Central memory CD8-positive, alpha-beta T cell (primary cell): ENCODE measurements at regions not wholly inside any gene's neighbourhood (a gene's known extent, or its start where the extent isn't known, plus 50 kb on each side); places are given as distances from the start of the nearest gene placed in this dataset.
"Not testable (repeated sequence)": the region's sequence is repeated elsewhere in the genome, so short reads cannot be mapped to it uniquely, and the experiment has no call there.

ENCODE experiments used
- ATAC-seq: fragments of 150-1000 bp; cut with Tn5 transposase; replicated peaks from 2 replicates; pipeline ENCODE4 v1.10.0; 2022; ENCODE audit warnings: mild to moderate bottlenecking, moderate FRiP score, moderate number of reproducible peaks; ENCODE audit not compliant: poor library complexity, severe bottlenecking; ENCODE audit errors: extremely low read depth
- DNase-seq, 2 donors: peaks; one replicate each; pipeline ENCODE4 v3.0.0; 2021; ENCODE audit warnings: low spot score in 2 of 2
- H3K27ac Mint-ChIP-seq: one replicate; pipeline ENCODE4 v1.8.0; 2022; ENCODE audit warnings: low read depth, mild to moderate bottlenecking, moderate library complexity, mixed read lengths
- H3K27me3 Mint-ChIP-seq: one replicate; pipeline ENCODE4 v1.8.0; 2022; ENCODE audit warnings: mixed read lengths
- H3K36me3 Mint-ChIP-seq: one replicate; pipeline ENCODE4 v1.8.0; 2022; ENCODE audit warnings: mild to moderate bottlenecking, moderate library complexity, mixed read lengths; ENCODE audit not compliant: insufficient read depth
- H3K4me1 Mint-ChIP-seq: one replicate; pipeline ENCODE4 v1.8.0; 2022; ENCODE audit warnings: mixed read lengths
- H3K4me3 Mint-ChIP-seq: one replicate; pipeline ENCODE4 v1.8.0; 2022; ENCODE audit warnings: mild to moderate bottlenecking, moderate library complexity, mixed read lengths
- H3K9me3 Mint-ChIP-seq: one replicate; pipeline ENCODE4 v1.8.0; 2022; ENCODE audit warnings: mixed read lengths

DNA sequence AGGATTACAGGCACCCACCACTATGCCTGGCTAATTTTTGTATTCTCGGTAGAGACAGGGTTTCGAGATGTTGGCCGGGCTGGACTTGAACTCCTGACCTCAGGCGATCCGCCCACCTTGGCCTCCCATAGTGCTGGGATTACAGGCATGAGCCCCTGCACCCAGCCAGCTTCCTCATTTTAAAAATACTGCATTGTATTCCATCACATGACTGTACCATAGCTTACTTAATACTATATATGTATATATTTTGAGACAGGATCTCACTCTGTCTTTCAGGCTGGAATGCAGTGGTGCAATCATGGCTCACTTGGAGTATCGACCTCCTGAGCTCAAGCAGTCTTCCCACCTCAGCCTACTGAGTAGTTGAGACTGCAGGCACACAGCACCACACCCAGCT is 459.5 kb upstream of the AMELY start:
- peaks cover 80% of the 10 kb centered on the region for H3K36me3 Mint-ChIP-seq
- H3K9me3 Mint-ChIP-seq, H3K4me1 Mint-ChIP-seq, DNase-seq, H3K4me3 Mint-ChIP-seq, H3K27me3 Mint-ChIP-seq, H3K27ac Mint-ChIP-seq, ATAC-seq: not testable (repeated sequence)

DNA sequence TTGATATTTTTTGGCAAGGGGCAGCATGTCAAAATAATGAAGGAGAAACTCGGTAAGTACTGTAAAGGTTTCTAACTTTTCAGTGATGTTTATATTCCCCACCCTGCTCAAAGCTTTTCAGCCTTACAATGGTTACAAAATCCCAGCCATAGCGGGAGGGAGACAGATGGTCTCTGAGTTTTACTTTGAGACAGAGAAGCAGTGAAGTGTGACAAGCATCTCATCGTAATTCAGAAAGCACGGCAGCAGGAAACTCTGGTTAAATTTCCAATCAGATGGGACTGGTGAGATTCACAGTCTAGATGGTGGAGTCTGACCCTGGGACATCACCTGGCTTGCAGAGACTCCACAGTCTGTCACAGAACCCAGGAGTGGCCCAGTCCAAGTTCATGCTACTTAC is 448.0 kb upstream of the AMELY start:
- no peaks in the 10 kb centered on the region for H3K27me3 Mint-ChIP-seq

DNA sequence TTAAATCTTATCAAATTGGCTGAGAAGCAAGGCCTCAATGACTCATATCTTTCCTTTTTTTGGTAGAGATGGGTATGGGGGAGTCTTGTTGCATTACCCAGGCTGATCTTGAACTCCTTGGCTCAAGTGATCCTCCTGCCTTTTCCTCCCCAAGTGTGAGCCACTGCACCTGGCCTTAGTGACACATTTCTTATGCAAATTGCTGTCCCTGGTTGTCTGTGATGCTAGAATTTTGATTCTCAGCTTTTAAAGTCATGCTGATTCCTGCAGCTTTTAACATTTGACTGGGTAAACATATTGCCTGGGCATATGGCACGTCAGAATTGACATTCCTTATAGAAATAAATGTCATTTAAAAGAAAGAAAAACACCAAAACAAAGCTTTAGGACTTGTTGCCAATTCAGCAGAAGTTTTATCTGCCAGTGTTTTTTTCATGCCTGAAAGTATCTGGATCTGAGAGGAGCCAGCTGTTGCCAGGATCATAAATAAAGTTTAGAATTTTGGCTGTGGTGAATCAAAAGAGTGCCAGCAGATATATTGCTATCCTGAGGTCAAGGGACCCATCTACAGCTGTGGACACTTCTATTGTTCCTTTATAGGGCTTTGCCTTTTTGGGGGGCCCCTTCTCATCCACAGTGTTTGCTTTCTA is 446.7 kb upstream of the AMELY start:
- peaks cover 36% of the 10 kb centered on the region for H3K4me1 Mint-ChIP-seq
- ATAC-seq (no peak), DNase-seq (no peak)
- no peaks in the 10 kb centered on the region for H3K27me3 Mint-ChIP-seq
- peaks cover 73% of the 10 kb centered on the region for H3K36me3 Mint-ChIP-seq
- no peaks in the 10 kb centered on the region for H3K9me3 Mint-ChIP-seq
- H3K4me3 Mint-ChIP-seq = no peak overlapping the region
- peak overlapping the region; percentile 74 for H3K27ac Mint-ChIP-seq

More for the DNA sequence above, 448.0 kb upstream of the AMELY start:
- DNase-seq (no peak), ATAC-seq (no peak)
- peaks cover 82% of the 10 kb centered on the region for H3K36me3 Mint-ChIP-seq
- H3K9me3 Mint-ChIP-seq = no peaks in the 10 kb centered on the region
- no peak overlapping the region for H3K27ac Mint-ChIP-seq
- no peak overlapping the region for H3K4me3 Mint-ChIP-seq
- peaks cover 43% of the 10 kb centered on the region for H3K4me1 Mint-ChIP-seq

DNA sequence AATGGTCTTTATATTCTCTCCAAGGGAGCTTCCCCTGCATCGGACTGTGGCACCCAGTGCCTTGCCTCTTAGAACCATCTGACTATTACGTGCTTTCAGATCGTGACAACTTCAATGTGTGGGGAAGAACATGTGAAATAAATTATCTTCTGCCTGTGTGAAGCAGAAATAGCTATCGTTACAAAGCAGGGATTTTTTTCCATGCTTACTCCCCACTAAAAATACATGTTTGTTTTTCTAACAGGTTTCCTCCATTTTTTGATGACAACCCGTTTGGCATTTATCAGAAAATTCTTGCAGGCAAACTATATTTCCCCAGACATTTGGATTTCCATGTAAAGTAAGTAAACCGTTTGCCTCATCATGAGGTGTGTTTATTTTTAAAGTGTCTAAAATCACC is 444.3 kb upstream of the AMELY start:
- not testable (repeated sequence) for DNase-seq, H3K9me3 Mint-ChIP-seq

DNA sequence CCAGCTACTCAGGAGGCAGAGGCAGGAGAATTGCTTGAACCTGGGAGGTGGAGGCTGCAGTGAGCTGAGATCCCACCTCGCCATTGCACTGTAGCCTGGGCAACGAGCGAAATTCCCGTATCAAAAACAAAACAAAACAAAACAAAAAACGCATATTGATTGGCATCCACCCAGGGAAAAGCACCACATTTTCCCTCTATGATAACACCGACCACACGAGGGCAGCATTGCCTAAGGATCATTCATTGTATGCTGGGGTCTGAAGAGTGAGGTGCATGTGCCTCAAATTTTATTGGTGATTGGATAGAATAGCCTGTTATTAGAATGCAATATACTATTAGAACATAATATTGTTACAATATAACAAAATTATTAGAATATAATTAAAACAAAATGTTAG is 433.1 kb upstream of the AMELY start:
- Mint-ChIP-seq H3K4me3 (no peak overlapping the region), H3K27me3 (no peaks in the 10 kb centered on the region), H3K4me1 (peaks cover 35% of the 10 kb centered on the region), H3K27ac (peak overlapping the region; percentile 50), H3K9me3 (no peaks in the 10 kb centered on the region), H3K36me3 (peaks cover 55% of the 10 kb centered on the region)
- DNase-seq (peak; percentile 21 to 22), ATAC-seq (no peak)

More for the DNA sequence above, 444.3 kb upstream of the AMELY start:
- H3K36me3 Mint-ChIP-seq = peaks cover 77% of the 10 kb centered on the region
- H3K27ac Mint-ChIP-seq, H3K4me3 Mint-ChIP-seq, ATAC-seq, H3K27me3 Mint-ChIP-seq: not testable (repeated sequence)
- peaks cover 33% of the 10 kb centered on the region for H3K4me1 Mint-ChIP-seq

DNA sequence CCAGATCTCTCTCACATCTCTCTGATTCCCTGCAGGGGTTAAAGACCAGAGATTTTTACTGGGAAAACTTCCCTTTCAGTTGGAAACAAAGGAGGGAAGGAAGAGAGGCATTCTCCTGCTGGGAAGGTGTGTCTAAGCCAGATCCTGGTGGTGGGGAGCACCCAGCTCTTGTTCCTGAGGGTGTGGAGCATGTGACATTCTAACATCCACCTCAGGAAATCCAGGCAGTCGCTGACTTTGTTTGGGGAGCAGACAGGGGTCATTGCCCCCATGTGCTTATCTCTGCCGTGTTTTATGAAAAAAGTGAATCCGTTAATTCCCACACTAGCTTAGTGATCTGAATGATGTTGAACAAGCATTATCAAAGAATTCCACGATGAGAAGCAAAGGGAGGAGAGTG is 431.7 kb upstream of the AMELY start:
- H3K27me3 Mint-ChIP-seq = no peaks in the 10 kb centered on the region
- ATAC-seq = no peak
- peaks cover 49% of the 10 kb centered on the region for H3K4me1 Mint-ChIP-seq
- no peaks in the 10 kb centered on the region for H3K9me3 Mint-ChIP-seq
- H3K4me3 Mint-ChIP-seq = no peak overlapping the region
- H3K27ac Mint-ChIP-seq = peak overlapping the region; percentile 50
- peaks cover 51% of the 10 kb centered on the region for H3K36me3 Mint-ChIP-seq
- DNase-seq = no peak

DNA sequence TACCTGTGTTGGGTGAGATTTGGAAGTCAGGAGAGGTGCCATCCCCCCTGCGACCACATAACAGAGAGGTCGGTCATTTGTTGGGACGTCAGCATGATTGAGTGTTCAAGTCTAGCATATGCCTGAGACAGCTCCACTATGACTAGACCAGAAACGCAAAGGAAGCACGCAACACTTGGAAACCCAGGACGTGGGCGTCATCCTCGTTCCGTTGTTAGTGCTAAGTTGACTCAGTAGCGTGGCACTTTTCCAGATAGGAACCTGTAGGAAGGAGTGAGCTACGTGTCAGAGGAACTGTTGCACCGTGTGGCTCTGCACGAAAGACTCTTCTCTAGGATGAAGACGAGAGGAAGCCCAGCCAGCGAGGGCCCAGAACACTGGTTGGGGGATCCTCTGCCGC is 431.2 kb upstream of the AMELY start:
- peaks cover 48% of the 10 kb centered on the region for H3K36me3 Mint-ChIP-seq
- not testable (repeated sequence) for DNase-seq, ATAC-seq, H3K9me3 Mint-ChIP-seq, H3K27me3 Mint-ChIP-seq, H3K4me3 Mint-ChIP-seq
- H3K4me1 Mint-ChIP-seq = peaks cover 54% of the 10 kb centered on the region
- H3K27ac Mint-ChIP-seq = peak overlapping the region; percentile 50

DNA sequence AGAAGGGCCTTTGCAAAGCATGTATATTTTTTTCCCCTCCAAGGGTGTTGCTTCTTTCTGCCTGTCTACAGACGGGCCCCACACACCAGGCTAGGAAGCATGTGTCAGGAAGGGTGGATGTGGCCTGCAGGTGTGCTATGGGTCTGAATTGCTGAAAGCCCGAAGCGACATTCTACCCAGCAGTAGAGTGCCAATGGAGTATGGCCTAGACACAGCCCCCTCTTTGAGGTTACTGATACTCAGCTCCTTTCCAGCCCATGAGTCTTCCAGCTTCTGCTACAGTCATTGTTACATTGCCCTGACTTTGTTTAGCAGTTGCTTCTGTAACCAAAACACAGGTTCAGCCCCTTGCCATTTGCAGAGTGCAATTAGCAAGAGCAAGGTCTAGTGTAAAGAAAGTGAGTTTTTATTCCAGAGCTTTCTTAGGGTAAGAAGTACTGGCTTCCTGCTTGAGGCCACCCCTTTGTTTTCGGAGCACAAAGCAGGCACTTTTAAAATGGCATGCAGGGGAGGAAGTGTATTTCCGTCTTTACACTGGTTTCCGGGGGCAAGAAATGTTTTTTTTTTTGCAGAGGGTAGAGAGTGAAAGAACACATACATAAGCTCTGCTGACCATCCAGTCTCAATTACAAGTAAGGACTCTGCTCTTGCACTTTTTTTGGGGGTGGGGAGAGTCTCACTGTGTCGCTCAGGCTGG is 428.0 kb upstream of the AMELY start:
- Mint-ChIP-seq H3K4me1 (peaks cover 59% of the 10 kb centered on the region), H3K9me3 (no peaks in the 10 kb centered on the region), H3K27me3 (no peaks in the 10 kb centered on the region), H3K4me3 (peak overlapping the region; percentile 65), H3K36me3 (peaks cover 44% of the 10 kb centered on the region), H3K27ac (peak overlapping the region; percentile 76)
- ATAC-seq (peak; percentile 85), DNase-seq (peak in 1 of 2 donors; percentile 27)

DNA sequence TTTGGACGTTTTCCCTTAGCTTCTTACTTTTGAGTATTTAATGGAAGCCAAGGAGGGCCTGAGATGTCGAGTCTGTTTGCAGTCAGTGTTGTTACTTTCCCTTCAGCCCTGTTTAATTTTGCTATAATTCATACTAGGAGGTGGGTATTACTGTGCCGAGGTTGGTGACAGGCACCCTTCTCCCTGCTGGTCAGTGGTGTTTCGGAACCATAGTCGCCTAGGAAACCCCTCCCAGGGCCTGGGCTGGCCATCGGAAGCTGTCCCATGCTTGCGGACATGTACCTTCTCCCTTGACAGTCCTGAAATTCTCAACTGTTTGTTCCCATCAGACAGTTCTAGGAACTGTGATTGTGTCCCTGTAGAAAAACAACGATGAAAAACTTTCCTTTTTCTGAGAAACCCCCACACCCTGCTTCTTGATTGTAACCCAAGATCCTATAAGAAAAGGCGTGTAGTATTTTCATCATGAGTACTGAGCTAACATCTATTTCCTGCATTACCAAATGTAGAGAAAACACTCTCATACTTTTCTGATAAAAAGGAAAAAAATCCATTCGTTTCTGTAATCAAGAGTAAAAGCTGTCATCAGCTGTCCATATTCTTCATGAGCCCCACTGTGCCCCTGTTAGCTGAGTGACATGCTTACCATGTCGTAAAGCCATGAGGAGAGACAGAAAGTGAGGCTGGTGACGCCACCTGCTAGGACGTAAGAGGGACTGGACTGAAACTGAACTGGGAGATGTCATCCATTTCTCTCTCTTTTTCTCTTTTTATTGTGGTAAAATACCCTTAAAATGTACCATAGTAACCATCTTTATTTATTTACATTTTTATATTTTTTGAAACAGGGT is 424.7 kb upstream of the AMELY start:
- no peak for DNase-seq
- Mint-ChIP-seq H3K36me3 (peaks cover 57% of the 10 kb centered on the region), H3K4me1 (peaks cover 75% of the 10 kb centered on the region), H3K27ac (peak overlapping the region; percentile 87), H3K9me3 (no peaks in the 10 kb centered on the region), H3K27me3 (no peaks in the 10 kb centered on the region), H3K4me3 (peak overlapping the region; percentile 43)
- ATAC-seq = peak; percentile 35

DNA sequence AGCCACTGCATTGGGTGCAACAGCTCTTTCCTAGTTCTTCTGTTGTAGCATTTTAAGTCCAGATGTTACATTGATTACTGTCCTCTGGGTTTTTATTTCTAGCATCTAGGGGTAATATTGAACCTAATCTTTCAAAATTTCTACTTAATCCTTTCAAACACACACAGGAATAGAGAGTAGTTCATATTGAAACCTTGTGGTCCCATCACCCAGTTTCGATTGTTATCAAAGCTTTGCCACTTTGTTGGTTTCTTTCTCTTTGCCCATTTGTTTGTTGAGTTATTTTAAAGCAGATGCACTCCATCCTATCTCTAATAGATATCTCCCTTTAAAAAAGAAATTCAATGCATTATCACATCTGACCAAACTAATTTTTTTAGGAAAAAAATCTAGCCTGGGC is 422.9 kb upstream of the AMELY start:
- Mint-ChIP-seq H3K27ac (peak overlapping the region; percentile 96), H3K9me3 (no peaks in the 10 kb centered on the region), H3K4me3 (peak overlapping the region; percentile 48), H3K36me3 (peaks cover 68% of the 10 kb centered on the region), H3K27me3 (no peaks in the 10 kb centered on the region), H3K4me1 (peaks cover 71% of the 10 kb centered on the region)
- ATAC-seq = no peak
- no peak for DNase-seq

DNA sequence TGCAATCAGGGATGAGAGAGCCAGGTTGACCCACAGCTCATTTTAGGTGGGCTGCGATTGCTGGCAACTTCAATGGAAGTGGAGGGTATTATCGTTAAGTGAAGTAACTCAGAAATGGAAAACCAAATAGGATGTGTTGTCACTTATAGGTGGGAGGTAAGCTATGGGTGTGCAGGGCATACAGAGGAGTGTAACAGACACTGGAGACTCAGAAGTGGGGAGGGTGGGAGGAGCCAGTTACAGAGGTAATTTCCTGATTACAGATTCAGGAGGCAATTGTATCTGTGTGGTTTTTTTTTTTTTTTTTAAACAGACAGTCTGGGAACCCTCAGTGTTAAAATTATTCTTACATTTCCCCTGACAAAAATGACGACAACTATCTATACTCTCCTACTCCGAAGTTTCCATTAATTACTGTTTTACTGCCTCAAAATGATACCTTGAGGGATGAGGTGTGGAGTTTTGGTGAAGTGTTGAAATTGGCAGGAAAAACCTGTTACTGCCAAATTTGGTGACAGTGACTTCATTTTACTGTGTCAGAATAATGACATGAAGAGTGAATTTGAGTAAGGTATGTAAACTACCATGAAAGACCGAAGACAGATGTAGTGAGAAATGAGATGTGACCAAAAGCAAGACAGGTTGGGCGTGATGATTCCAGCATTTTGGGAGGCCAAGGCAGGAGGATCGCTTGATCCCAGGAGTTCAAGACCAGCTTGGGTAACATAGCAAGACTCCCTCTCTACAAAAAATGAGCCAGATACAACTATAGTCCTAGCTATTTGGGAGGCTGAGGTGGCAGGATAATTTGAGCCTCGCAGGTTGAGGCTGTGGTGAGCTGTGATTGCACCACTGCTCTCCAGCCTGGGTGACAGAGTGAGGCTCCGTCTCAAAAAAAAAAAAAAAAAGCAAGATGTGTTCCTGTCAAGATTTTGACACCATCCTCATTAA is 415.0 kb upstream of the AMELY start:
- H3K27me3 Mint-ChIP-seq = no peaks in the 10 kb centered on the region
- H3K36me3 Mint-ChIP-seq = peaks cover 64% of the 10 kb centered on the region
- H3K4me1 Mint-ChIP-seq = peaks cover 66% of the 10 kb centered on the region
- DNase-seq (peak in 1 of 2 donors; percentile 44), ATAC-seq (peak; percentile 91)
- no peaks in the 10 kb centered on the region for H3K9me3 Mint-ChIP-seq
- H3K27ac Mint-ChIP-seq = peak overlapping the region; percentile 95
- H3K4me3 Mint-ChIP-seq = peak overlapping the region; percentile 63

DNA sequence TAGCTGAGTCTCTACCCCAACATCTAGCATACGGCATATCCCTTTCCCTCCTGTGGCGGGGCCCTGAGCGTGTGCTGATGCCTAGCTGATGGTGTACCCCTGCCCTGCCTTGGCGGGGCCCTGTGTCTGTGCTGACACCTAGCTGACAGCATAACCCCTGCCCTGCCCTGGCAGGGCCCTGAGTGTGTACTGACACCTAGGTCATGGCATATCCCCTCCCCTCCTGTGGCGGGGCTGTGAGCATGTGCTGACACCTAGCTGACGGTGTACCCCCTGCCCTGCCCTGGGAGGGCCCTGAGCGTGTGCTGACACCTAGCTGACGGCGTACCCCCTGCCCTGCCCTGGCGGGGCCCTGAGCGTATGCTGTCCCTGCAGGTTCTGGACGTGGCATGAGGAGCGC is 414.0 kb upstream of the AMELY start:
- DNase-seq = no peak
- Mint-ChIP-seq H3K4me3 (no peak overlapping the region), H3K36me3 (peaks cover 58% of the 10 kb centered on the region), H3K4me1 (peaks cover 64% of the 10 kb centered on the region), H3K9me3 (no peaks in the 10 kb centered on the region), H3K27me3 (no peaks in the 10 kb centered on the region), H3K27ac (peak overlapping the region; percentile 95)
- ATAC-seq = no peak
